HG02642 (cell line): ENCODE measurements at regions not wholly inside any gene's neighbourhood (a gene's known extent, or its start where the extent isn't known, plus 50 kb on each side); places are given as distances from the start of the nearest gene placed in this dataset.

Source experiments
- ATAC-seq: cut with Tn5 transposase; IDR thresholded peaks from one replicate; pipeline ENCODE4 v1.9.1; 2021; ENCODE audit warnings: mild to moderate bottlenecking; ENCODE audit not compliant: unreplicated experiment, poor library complexity

- no peak for ATAC-seq
Measured at GRCh38 chrX:39360101-39360500, 558.8 kb downstream of the MID1IP1 start.

GRCh38 chrX:39361736-39362135 is 560.5 kb downstream of the MID1IP1 start:
- ATAC-seq: no peak

- no peak for ATAC-seq
Measured at GRCh38 chrX:39367416-39367815, 566.2 kb downstream of the MID1IP1 start.

- no peak for ATAC-seq
Measured at GRCh38 chrX:39372115-39372514, 570.9 kb downstream of the MID1IP1 start.

- no peak for ATAC-seq
Measured at GRCh38 chrX:39377157-39377556, 575.9 kb downstream of the MID1IP1 start.

- no peak for ATAC-seq
Measured at GRCh38 chrX:39377773-39378172, 576.5 kb downstream of the MID1IP1 start.

GRCh38 chrX:39381422-39381821 is 580.2 kb downstream of the MID1IP1 start:
- no peak for ATAC-seq

GRCh38 chrX:39384996-39385395 is 583.7 kb downstream of the MID1IP1 start:
- no peak for ATAC-seq

- no peak for ATAC-seq
Measured at GRCh38 chrX:39388730-39389129, 587.5 kb downstream of the MID1IP1 start.

GRCh38 chrX:39396358-39396995 is 595.2 kb downstream of the MID1IP1 start:
- no peak for ATAC-seq

GRCh38 chrX:39397561-39398199 is 596.4 kb downstream of the MID1IP1 start:
- ATAC-seq: no peak

- no peak for ATAC-seq
Measured at GRCh38 chrX:39398215-39398962, 597.1 kb downstream of the MID1IP1 start.

- ATAC-seq: no peak
Measured at GRCh38 chrX:39398963-39399261, 597.7 kb downstream of the MID1IP1 start.

GRCh38 chrX:39399387-39399786 is 598.1 kb downstream of the MID1IP1 start:
- ATAC-seq: no peak

- no peak for ATAC-seq
Measured at GRCh38 chrX:39401483-39402110, 600.3 kb downstream of the MID1IP1 start.

- no peak for ATAC-seq
Measured at GRCh38 chrX:39402158-39402557, 600.9 kb downstream of the MID1IP1 start.

- ATAC-seq: no peak
Measured at GRCh38 chrX:39406799-39407198, 605.5 kb downstream of the MID1IP1 start.

- ATAC-seq: no peak
Measured at GRCh38 chrX:39409246-39409917, 608.1 kb downstream of the MID1IP1 start.

GRCh38 chrX:39414290-39414854 is 613.1 kb downstream of the MID1IP1 start:
- ATAC-seq: no peak

- no peak for ATAC-seq
Measured at GRCh38 chrX:39416547-39417260, 615.4 kb downstream of the MID1IP1 start.
